Fibroblast of peridontal ligament (primary cell): ENCODE measurements at regions not wholly inside any gene's neighbourhood (a gene's known extent, or its start where the extent isn't known, plus 50 kb on each side); places are given as distances from the start of the nearest gene placed in this dataset.
"Not testable (repeated sequence)": the region's sequence is repeated elsewhere in the genome, so short reads cannot be mapped to it uniquely, and the experiment has no call there.

ENCODE experiments used
- DNase-seq: peaks from one replicate; pipeline ENCODE4 v3.0.0-alpha.2; 2010; ENCODE audit errors: extremely low read depth

DNA sequence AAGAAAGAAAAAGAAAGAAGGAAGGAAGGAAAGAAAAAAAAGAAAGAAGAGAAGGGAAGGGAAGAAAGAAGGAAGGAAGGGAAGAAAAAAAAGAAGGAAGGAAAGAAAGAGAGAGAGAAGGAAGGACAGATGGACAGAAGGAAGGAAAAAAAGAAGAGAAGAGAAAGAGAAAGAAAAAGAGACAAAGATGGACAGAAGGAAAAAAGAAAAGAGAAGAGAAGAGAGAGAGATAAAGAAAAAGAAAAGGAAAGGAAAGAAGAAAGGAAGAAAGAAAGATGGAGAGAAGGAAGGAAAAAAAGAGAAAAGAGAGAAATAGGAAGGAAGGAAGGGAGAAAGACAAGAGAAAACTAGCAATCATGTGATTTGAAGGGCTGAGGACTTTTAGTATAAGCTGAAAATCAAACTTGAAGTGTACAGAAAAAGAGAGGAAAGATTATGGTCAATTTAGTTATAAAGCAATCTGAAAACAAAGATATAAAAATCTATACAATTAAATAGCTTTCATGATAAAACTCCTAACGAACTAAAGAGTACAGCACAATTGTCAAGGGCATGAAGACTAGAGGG is 115.3 kb downstream of the LTN1 start:
- DNase-seq: no peak

DNA sequence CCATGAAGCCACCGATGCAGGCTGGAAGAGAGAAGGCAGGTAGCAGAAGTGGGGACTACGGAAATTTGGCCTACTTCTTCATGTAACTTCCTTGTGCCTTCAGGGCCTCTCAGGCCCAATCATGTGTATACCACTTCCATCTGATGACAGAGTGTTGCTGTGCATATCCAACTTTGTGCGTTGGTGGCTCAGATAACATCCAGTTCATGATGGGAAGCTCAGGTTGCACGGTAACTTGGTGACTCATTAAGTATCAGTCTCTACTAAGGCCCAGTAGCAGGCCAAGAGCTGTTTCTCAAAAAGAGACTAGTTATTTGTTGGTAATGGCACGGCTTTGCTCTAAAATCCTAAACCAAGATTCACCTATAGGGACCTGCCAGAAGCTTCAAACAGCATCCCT is 117.6 kb downstream of the LTN1 start:
- DNase-seq: no peak

DNA sequence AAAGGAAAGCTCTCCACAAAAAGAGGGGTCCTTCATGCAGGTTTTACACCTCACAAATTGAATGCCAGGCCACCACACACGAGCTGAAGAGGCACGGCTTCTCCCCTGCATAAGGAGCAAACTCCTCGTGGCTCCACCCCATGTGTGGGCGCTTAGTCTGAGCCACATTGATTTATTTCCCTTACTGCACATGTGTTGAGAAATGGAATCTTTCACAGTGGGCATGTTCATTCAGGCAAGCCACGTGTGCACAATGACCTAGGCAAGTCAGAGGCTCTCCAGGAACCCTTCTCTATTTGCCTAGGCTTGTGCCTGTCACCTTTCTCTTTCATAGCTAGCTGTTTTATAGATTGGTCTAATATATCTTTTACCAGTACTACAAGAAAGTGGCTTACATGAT is 120.5 kb downstream of the LTN1 start:
- no peak for DNase-seq

GRCh38 chr21:28871388-28872010 is 121.2 kb downstream of the LTN1 start:
- DNase-seq: no peak

GRCh38 chr21:28867401-28867800 is 125.3 kb downstream of the LTN1 start:
- DNase-seq: peak; percentile 78

- no peak for DNase-seq
These were observed 127.0 kb downstream of the LTN1 start for GRCh38 chr21:28865488-28866186.

DNA sequence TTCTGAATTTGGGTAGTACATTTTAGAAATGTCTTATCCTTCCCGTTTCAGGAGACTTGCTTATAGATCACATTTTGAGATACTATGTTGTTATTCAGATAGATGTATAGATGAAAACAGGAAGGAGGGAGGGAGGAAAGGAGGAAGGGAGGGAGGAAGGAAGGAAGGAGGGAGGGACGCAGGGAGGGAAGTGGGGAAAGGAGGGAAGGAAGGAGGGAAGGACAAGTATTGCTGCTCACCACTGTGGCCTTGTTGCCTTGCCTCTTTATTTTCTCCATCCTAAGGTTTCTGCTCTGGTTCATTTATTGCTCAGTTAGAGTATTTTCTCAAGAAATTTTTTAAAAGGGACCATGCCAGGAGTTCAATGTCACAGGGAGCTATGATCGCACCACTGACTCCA is 134.3 kb downstream of the LTN1 start:
- DNase-seq: no peak

GRCh38 chr21:28857752-28858151 is 134.9 kb downstream of the LTN1 start:
- DNase-seq: no peak

DNA sequence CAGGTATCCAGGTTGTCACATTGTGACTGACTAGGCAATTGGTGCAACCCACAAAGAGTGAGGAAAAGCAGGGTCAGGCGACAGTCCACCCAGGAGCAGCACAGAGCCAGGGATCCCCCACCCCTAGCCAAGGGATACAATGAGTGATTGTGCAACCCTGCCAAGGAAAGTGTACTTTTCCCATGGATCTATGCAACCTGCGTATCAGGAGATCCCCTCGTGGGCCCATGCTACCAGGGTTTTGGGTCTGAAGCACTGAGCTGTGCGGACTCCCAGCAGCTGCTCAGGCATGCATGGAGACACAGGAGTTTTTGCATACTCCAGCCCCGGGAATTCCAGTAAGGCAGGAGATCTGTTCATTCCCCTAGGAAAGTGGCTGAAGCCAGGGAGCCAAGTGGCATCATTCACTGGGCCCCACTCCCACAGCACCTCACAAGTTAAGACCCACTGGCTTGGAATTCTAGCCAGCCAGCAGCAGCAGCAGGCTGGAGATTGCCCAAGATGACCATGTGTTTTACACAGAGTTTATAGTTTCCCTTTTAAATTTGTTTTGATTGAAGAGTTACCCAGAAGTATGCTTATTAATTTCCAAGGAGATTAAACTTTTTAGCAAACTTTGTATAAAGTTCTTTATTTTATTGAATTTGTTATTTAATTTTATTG is 136.0 kb downstream of the LTN1 start:
- peak; percentile 29 for DNase-seq

GRCh38 chr21:28852706-28853105 is 140.0 kb downstream of the LTN1 start:
- DNase-seq: no peak

DNA sequence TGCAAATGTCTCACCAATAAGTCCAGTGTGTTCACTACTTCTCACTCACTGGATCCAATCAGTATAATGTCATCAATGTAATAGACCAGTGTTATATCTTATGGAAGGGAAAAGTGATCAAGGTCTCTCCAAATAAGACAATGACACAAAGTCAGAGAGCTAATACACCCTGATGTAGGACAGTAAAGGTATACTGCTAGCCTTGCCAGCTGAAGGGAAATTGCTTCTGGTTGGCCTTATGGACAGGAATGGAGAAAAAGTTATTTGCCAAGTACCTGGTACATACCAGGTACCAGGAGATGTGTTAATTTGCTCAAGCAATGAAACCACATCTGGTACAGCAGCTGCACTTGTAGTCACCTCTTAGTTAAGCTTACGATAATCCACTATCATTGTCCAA is 141.0 kb downstream of the LTN1 start:
- DNase-seq: no peak

- not testable (repeated sequence) for DNase-seq
These were observed 153.4 kb downstream of the LTN1 start for GRCh38 chr21:28839237-28839636.

DNA sequence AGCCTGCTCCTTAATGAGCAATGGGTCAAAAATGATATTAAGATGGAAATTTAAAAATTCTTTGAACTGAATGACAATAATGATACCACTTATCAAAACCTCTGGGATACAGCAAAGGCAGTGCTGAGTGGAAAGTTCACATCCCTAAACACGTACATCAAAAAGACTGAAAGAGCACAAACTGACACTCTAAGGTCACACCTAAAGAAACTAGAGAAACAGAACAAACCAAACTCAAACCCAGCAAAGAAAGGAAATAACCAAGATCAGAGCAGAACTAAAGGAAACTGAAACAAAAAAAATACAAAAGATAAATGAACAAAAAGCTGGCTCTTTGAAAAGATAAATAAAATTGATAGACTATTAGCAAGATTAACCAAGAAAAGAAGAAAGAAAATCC is 155.3 kb downstream of the LTN1 start:
- not testable (repeated sequence) for DNase-seq

DNA sequence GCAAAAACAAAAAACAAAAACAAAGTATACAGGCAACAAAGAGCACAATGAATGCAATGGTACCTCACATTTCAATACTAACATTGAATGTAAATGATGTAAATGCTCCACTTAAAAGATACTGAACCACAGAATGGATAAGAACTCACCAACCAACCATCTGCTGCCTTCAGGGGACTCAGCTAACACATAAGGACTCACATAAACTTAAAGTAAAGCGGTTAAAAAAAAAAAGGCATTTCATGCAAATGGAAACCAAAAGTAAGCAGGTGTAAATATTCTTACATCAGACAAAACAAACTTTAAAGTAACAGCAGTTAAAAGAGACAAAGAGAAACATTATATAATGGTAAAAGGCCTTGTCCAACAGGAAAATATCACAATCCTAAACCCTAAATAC is 156.1 kb downstream of the LTN1 start:
- DNase-seq: not testable (repeated sequence)

GRCh38 chr21:28834335-28835238 is 158.1 kb downstream of the LTN1 start:
- no peak for DNase-seq

DNA sequence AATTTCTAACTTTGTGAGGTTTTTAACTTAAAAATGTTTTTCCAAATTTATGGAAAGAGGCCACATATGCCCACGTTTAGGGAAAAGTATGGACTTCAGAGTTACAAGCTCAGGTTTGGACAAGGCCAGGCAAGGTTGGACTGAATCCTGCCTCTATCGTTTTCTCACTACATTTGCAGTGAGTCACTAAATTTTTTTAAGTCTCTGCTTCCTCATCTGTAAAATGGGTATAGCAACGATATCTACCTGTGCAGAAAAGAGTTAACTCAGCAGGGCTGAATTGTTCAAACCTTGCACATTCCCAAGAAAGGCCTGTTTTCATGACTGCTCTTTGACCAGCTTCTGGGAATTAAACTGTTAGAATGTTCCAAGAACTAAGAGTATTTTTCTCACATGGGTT is 159.1 kb downstream of the LTN1 start:
- no peak for DNase-seq

DNA sequence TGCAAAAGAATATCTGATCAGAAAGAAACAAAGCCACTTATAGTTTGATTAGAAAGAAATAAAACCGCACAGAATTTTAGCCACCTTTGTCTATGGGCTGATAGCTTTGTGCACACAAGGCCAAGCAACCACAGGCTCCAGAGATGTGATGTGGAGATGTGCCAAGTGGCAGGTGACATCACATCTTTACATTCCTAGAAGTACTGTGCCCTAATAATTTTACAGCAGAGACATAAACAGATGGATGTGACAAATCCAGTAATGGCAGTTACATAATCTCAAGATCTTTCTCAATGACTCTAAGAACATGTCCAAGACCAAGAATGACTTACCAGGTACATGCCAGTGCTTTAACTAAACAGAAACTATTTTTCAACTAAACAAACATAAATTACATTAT is 159.5 kb downstream of the LTN1 start:
- no peak for DNase-seq

- DNase-seq: no peak
These were observed 160.0 kb downstream of the LTN1 start for GRCh38 chr21:28832715-28833061.

- no peak for DNase-seq
These were observed 160.5 kb downstream of the LTN1 start for GRCh38 chr21:28832013-28832714.

- DNase-seq: no peak
These were observed 163.7 kb downstream of the LTN1 start for GRCh38 chr21:28828981-28829380.

DNA sequence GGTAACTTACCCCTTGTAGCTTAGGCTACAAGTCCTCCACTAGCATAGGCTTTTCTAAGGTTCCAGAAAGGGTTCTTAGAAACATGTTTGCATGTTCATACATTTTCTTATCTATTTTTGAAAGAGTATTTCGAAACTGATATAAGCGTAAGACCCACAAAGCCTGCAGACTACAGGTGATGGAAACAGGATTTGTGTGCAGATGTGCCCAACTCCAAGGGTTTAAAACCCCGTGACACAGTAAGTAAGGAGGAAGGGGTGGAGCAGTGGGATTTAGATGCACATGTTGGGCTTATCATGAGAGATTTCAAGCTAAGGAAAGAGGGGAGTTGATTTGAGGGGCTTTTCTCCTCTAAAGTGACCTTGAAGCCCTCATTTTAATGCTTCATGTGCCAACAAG is 164.7 kb downstream of the LTN1 start:
- DNase-seq: no peak
